GM13976 (cell line): ENCODE measurements at regions not wholly inside any gene's neighbourhood (a gene's known extent, or its start where the extent isn't known, plus 50 kb on each side); places are given as distances from the start of the nearest gene placed in this dataset.

Experiments used
- DNase-seq: peaks from one replicate; pipeline ENCODE4 v3.0.0; 2012; ENCODE audit warnings: low spot score
- CTCF ChIP-seq: IDR thresholded peaks from 2 replicates; pipeline ENCODE4 v1.5.1; 2012; ENCODE audit warnings: borderline replicate concordance, mild to moderate bottlenecking; ENCODE audit not compliant: insufficient read depth; ENCODE audit errors: extremely low read depth, missing control alignments, control extremely low read depth
- in situ Hi-C: fragments of 300-500 bp; cut with MboI; formaldehyde crosslinking; loops from one replicate; pipeline ENCODE4 v1.12.0; 2022; ENCODE audit warnings: low sequenced_read_pairs, mixed read lengths, inconsistent platforms; ENCODE audit not compliant: unreplicated experiment

- in situ Hi-C loops, result no loop called here
- no peak for TF ChIP-seq CTCF
- DNase-seq, result no peak
Observed at GRCh38 chr6:98039904-98040607, 757.0 kb upstream of the MMS22L start.

GRCh38 chr6:98041056-98041455, 758.0 kb upstream of the MMS22L start:
- no peak for DNase-seq
- no peak for TF ChIP-seq CTCF
- in situ Hi-C loops, result no loop called here

- in situ Hi-C loops, result no loop called here
- no peak for TF ChIP-seq CTCF
- no peak for DNase-seq
Observed at GRCh38 chr6:98041921-98042320, 758.9 kb upstream of the MMS22L start.

- no peak for TF ChIP-seq CTCF
- DNase-seq, result no peak
- in situ Hi-C loops, result no loop called here
Observed at GRCh38 chr6:98044151-98044561, 761.1 kb upstream of the MMS22L start.

- DNase-seq, result no peak
- in situ Hi-C loops, result no loop called here
- no peak for TF ChIP-seq CTCF
Observed at GRCh38 chr6:98044791-98045470, 761.9 kb upstream of the MMS22L start.

- in situ Hi-C loops, result no loop called here
- no peak for TF ChIP-seq CTCF
Observed at GRCh38 chr6:98047164-98047563, 764.1 kb upstream of the MMS22L start.

More at GRCh38 chr6:98047164-98047563, 764.1 kb upstream of the MMS22L start:
- DNase-seq, result no peak
